ENCODE measurements at regions not wholly inside any gene's neighbourhood (a gene's known extent, or its start where the extent isn't known, plus 50 kb on each side); places are given as distances from the start of the nearest gene placed in this dataset.

- intact Hi-C loops (cut with DNase I), result no loop called here
- Histone ChIP-seq H3K27ac (no peak overlapping the region), H3K27me3 (no peaks in the 10 kb centered on the region), H3K36me3 (replicated peaks in 1 of 2) (no peaks in the 10 kb centered on the region), H3K4me3 (peak overlapping the region in 1 of 4 donors; percentile 41), H3K9me3 (replicated peaks in 1 of 3) (no peaks in the 10 kb centered on the region), H3K4me1 (replicated peaks in 1 of 2) (peaks cover 4 to 11% of the 10 kb centered on the region in 2 donors)
- TF ChIP-seq CTCF (IDR thresholded peaks at IDR 0.05), result no peak
- TF ChIP-seq POLR2A (IDR thresholded peaks at IDR 0.05), result no peak
- no peak for DNase-seq
- 4 to 35% (median 29%) methylated on average over 1 of the region's 1 CpG for WGBS, 4 donors
These were observed 284.8 kb downstream of the OTOL1 start for GRCh38 chr3:161781381-161781780.

- no peaks in the 10 kb centered on the region for H3K36me3 ChIP-seq (replicated peaks in 1 of 2)
- H3K4me3 ChIP-seq, result no peak overlapping the region
- 72 to 83% (median 80%) methylated on average over 3 of the region's 3 CpGs for WGBS, 4 donors
- no peaks in the 10 kb centered on the region for H3K9me3 ChIP-seq (replicated peaks in 1 of 3)
- no peaks in the 10 kb centered on the region for H3K4me1 ChIP-seq (replicated peaks in 1 of 2)
- TF ChIP-seq POLR2A (IDR thresholded peaks at IDR 0.05), result no peak
- TF ChIP-seq CTCF (IDR thresholded peaks at IDR 0.05), result no peak
- no peak for DNase-seq
- H3K27me3 ChIP-seq, result no peaks in the 10 kb centered on the region
- H3K27ac ChIP-seq, result no peak overlapping the region
- intact Hi-C loops (cut with DNase I), result no loop called here
These were observed 296.8 kb downstream of the OTOL1 start for GRCh38 chr3:161793194-161793930.

GRCh38 chr3:161794551-161794950 lies 297.9 kb downstream of the OTOL1 start:
- WGBS, 4 donors, result 94 to 96% (median 95%) methylated on average over 4 of the region's 4 CpGs
- intact Hi-C loops (cut with DNase I), result no loop called here
- TF ChIP-seq POLR2A (IDR thresholded peaks at IDR 0.05), result no peak
- no peak for TF ChIP-seq CTCF (IDR thresholded peaks at IDR 0.05)
- DNase-seq, result no peak
- Histone ChIP-seq H3K4me1 (replicated peaks in 1 of 2) (no peaks in the 10 kb centered on the region), H3K27ac (no peak overlapping the region), H3K27me3 (no peaks in the 10 kb centered on the region), H3K36me3 (replicated peaks in 1 of 2) (no peaks in the 10 kb centered on the region), H3K4me3 (no peak overlapping the region), H3K9me3 (replicated peaks in 1 of 3) (no peaks in the 10 kb centered on the region)

- TF ChIP-seq CTCF (IDR thresholded peaks at IDR 0.05) (no peak), POLR2A (IDR thresholded peaks at IDR 0.05) (no peak)
- intact Hi-C loops (cut with DNase I), result no loop called here
These were observed 299.7 kb downstream of the OTOL1 start for GRCh38 chr3:161796312-161796711.

More at GRCh38 chr3:161796312-161796711, 299.7 kb downstream of the OTOL1 start:
- Histone ChIP-seq H3K4me1 (replicated peaks in 1 of 2) (no peaks in the 10 kb centered on the region), H3K9me3 (replicated peaks in 1 of 3) (no peaks in the 10 kb centered on the region), H3K36me3 (replicated peaks in 1 of 2) (no peaks in the 10 kb centered on the region), H3K27me3 (no peaks in the 10 kb centered on the region), H3K27ac (no peak overlapping the region), H3K4me3 (no peak overlapping the region)
- no peak for DNase-seq
